ENCODE measurements at regions not wholly inside any gene's neighbourhood (a gene's known extent, or its start where the extent isn't known, plus 50 kb on each side); places are given as distances from the start of the nearest gene placed in this dataset.

- Mint-ChIP-seq H3K36me3 (ENCODE audit: low read depth) (no peaks in the 10 kb centered on the region), H3K9me3 (peaks cover 12% of the 10 kb centered on the region), H3K4me1 (ENCODE audit: low read depth) (no peaks in the 10 kb centered on the region), H3K27me3 (no peaks in the 10 kb centered on the region), H3K27ac (no peak overlapping the region), H3K4me3 (no peak overlapping the region)
- ATAC-seq (ENCODE audit: poor library complexity) (no peak), DNase-seq (no peak)
- Histone ChIP-seq H3K9me3 (ENCODE audit: control insufficient read depth in 1 of 2, insufficient read depth in 1 of 2, low read length in 2 of 2) (peaks cover 0 to 13% of the 10 kb centered on the region in 2 experiments), H3K36me3 (ENCODE audit: insufficient read depth, low read length) (no peaks in the 10 kb centered on the region), H3K27me3 (ENCODE audit: control insufficient read depth in 1 of 2, insufficient read depth in 2 of 2, low read length in 2 of 2) (no peaks in the 10 kb centered on the region), H3K4me3 (ENCODE audit: low read length) (no peak overlapping the region), H3K4me1 (ENCODE audit: insufficient read depth, low read length) (no peaks in the 10 kb centered on the region), H3K27ac (ENCODE audit: low read depth in 1 of 2, low read length in 2 of 2) (no peak overlapping the region)
- intact Hi-C loops (cut with DNase I, micrococcal nuclease), result no loop called here
- no peak for TF ChIP-seq CTCF (IDR thresholded peaks at IDR 0.05)
- ChIA-PET CTCF (no interaction called here), POLR2A (no interaction called here)
Observed at GRCh38 chr5:44888435-44888834, 79.7 kb downstream of the MRPS30 start.

GRCh38 chr5:44891116-44891515 lies 82.4 kb downstream of the MRPS30 start:
- CTCF ChIA-PET, result no interaction called here
- no peak overlapping the region for H3K4me3 ChIP-seq (ENCODE audit: low read length)
- H3K9me3 Mint-ChIP-seq, result peaks cover 12% of the 10 kb centered on the region

GRCh38 chr5:44900273-44900954 lies 91.7 kb downstream of the MRPS30 start:
- Mint-ChIP-seq H3K9me3 (no peaks in the 10 kb centered on the region), H3K36me3 (ENCODE audit: low read depth) (no peaks in the 10 kb centered on the region), H3K4me1 (ENCODE audit: low read depth) (no peaks in the 10 kb centered on the region), H3K27me3 (no peaks in the 10 kb centered on the region), H3K4me3 (no peak overlapping the region), H3K27ac (no peak overlapping the region)
- POLR2A ChIA-PET, result no interaction called here
- Histone ChIP-seq H3K36me3 (ENCODE audit: insufficient read depth, low read length) (no peaks in the 10 kb centered on the region), H3K9me3 (ENCODE audit: control insufficient read depth in 1 of 2, insufficient read depth in 1 of 2, low read length in 2 of 2) (no peaks in the 10 kb centered on the region), H3K4me1 (ENCODE audit: insufficient read depth, low read length) (no peaks in the 10 kb centered on the region), H3K27ac (ENCODE audit: low read depth in 1 of 2, low read length in 2 of 2) (no peak overlapping the region), H3K4me3 (ENCODE audit: low read length) (no peak overlapping the region), H3K27me3 (ENCODE audit: control insufficient read depth in 1 of 2, insufficient read depth in 2 of 2, low read length in 2 of 2) (no peaks in the 10 kb centered on the region)
- ATAC-seq (ENCODE audit: poor library complexity) (no peak), DNase-seq (no peak)
- CTCF ChIA-PET, result no interaction called here
- no peak for TF ChIP-seq CTCF (IDR thresholded peaks at IDR 0.05)
- intact Hi-C loops (cut with DNase I, micrococcal nuclease), result no loop called here

More at GRCh38 chr5:44891116-44891515, 82.4 kb downstream of the MRPS30 start:
- H3K4me1 ChIP-seq (ENCODE audit: insufficient read depth, low read length), result no peaks in the 10 kb centered on the region
- intact Hi-C loops (cut with DNase I, micrococcal nuclease), result no loop called here
- no peaks in the 10 kb centered on the region for H3K36me3 ChIP-seq (ENCODE audit: insufficient read depth, low read length)
- H3K36me3 Mint-ChIP-seq (ENCODE audit: low read depth), result no peaks in the 10 kb centered on the region
- H3K4me3 Mint-ChIP-seq, result no peak overlapping the region
- no peak overlapping the region for H3K27ac Mint-ChIP-seq
- no peak for TF ChIP-seq CTCF (IDR thresholded peaks at IDR 0.05)
- no peaks in the 10 kb centered on the region for H3K27me3 ChIP-seq (ENCODE audit: control insufficient read depth in 1 of 2, insufficient read depth in 2 of 2, low read length in 2 of 2)
- peaks cover 0 to 5% of the 10 kb centered on the region in 2 experiments for H3K9me3 ChIP-seq (ENCODE audit: control insufficient read depth in 1 of 2, insufficient read depth in 1 of 2, low read length in 2 of 2)
- DNase-seq (no peak), ATAC-seq (ENCODE audit: poor library complexity) (no peak)
- H3K27ac ChIP-seq (ENCODE audit: low read depth in 1 of 2, low read length in 2 of 2), result no peak overlapping the region
- H3K27me3 Mint-ChIP-seq, result no peaks in the 10 kb centered on the region
- H3K4me1 Mint-ChIP-seq (ENCODE audit: low read depth), result no peaks in the 10 kb centered on the region
- POLR2A ChIA-PET, result no interaction called here
